K562 (cell line): ENCODE measurements at regions not wholly inside any gene's neighbourhood (a gene's known extent, or its start where the extent isn't known, plus 50 kb on each side); places are given as distances from the start of the nearest gene placed in this dataset.

Experiments
- ATAC-seq: fragments of 200-7000 bp; cut with Tn5 transposase; 3 replicates; pipeline ENCODE4 v1.9.1; 2020; ENCODE audit warnings: moderate library complexity
- BruUV-seq: library from RNA; stranded (reverse); fragments of 400-500 nt; replicated peaks from 2 replicates; lab custom pipeline; 2021; lab: Mats Ljungman, UMichigan
- CTCF ChIA-PET: fragments of 300-600 bp; formaldehyde crosslinking; extraction: SDS; loops from one replicate; lab custom pipeline; 2021; ENCODE audit warnings: low intra/inter-chr PET ratio; lab: Yijun Ruan, JAX
- POLR2A ChIA-PET: fragments of 300-600, 350-650 bp; sonication (Branson Sonifier 250); formaldehyde crosslinking; extraction: SDS; loops from one replicate; lab custom pipeline; 2021; ENCODE audit warnings: antibody characterized with exemption, inconsistent platforms; lab: Yijun Ruan, JAX
- DNase-seq, 4 experiments: peaks; one replicate each; pipeline versions ENCODE4 v3.0.0 to v3.0.0-alpha.2; 2011 to 2018; ENCODE audit warnings: low spot score in 3 of 4, mixed read lengths in 3 of 4; ENCODE audit errors: extremely low read depth in 1 of 4
- FAIRE-seq: peaks from 2 replicates; lab custom pipeline; 2011; peaks lifted over from hg19 to GRCh38; lab: Jason Lieb, UNC
- H2AFZ ChIP-seq: 2 replicates; pipeline ENCODE4 v1.6.0; 2011; ENCODE audit warnings: low read depth, low read length, control low read depth, inconsistent platforms
- H3K27ac ChIP-seq: fragments of 200-600 bp; 3 replicates; pipeline ENCODE4 v1.8.0; 2011; ENCODE audit warnings: low read depth, mild to moderate bottlenecking, control low read depth, inconsistent platforms, low read length, moderate library complexity, mixed read lengths; ENCODE audit errors: extremely low read depth
- H3K27me3 ChIP-seq, 2 experiments: fragments of 300-600 bp in 1 of 2; 2 replicates in 1 of 2; 3 replicates in 1 of 2; pipeline versions ENCODE4 v1.6.0 to v1.8.0; 2011; ENCODE audit warnings: inconsistent platforms in 2 of 2, low read length in 2 of 2, mild to moderate bottlenecking in 1 of 2, mixed read lengths in 1 of 2, moderate library complexity in 1 of 2; ENCODE audit not compliant: control insufficient read depth in 2 of 2, insufficient read depth in 2 of 2
- H3K36me3 ChIP-seq: fragments of 300-600 bp; 3 replicates; pipeline ENCODE4 v1.8.0; 2011; ENCODE audit warnings: mild to moderate bottlenecking, low read length, inconsistent platforms; ENCODE audit not compliant: control insufficient read depth, insufficient read depth
- H3K4me1 ChIP-seq, 2 experiments: fragments of 200-600 bp in 1 of 2; replicated peaks in 1 of 2; 2 replicates in 1 of 2; 3 replicates in 1 of 2; pipeline versions ENCODE4 v1.5.1 to v1.8.0; 2011; ENCODE audit warnings: inconsistent platforms in 2 of 2, low read length in 2 of 2, mild to moderate bottlenecking in 1 of 2, mixed read lengths in 1 of 2, moderate library complexity in 1 of 2; ENCODE audit not compliant: control insufficient read depth in 2 of 2, insufficient read depth in 2 of 2
- H3K4me2 ChIP-seq: 2 replicates; pipeline ENCODE4 v1.6.1; 2011; ENCODE audit warnings: low read length, control low read depth, inconsistent platforms, mixed read lengths; ENCODE audit not compliant: insufficient read depth
- H3K4me3 ChIP-seq: fragments of 200-600 bp; sonication (generic), shearing (Covaris generic); 2 replicates; pipeline ENCODE4 v1.5.1; 2016; ENCODE audit warnings: control low read depth, inconsistent platforms
- H3K79me2 ChIP-seq: fragments of 200-600 bp; 3 replicates; pipeline ENCODE4 v1.8.0; 2011; ENCODE audit warnings: low read length, inconsistent platforms; ENCODE audit not compliant: control insufficient read depth, insufficient read depth
- H3K9ac ChIP-seq, 2 experiments: 2 replicates each; pipeline versions ENCODE4 v1.6.0 to v1.6.1; 2011; ENCODE audit warnings: low read depth in 2 of 2, low read length in 2 of 2, control low read depth in 1 of 2, inconsistent platforms in 1 of 2, mild to moderate bottlenecking in 1 of 2, mixed read lengths in 1 of 2; ENCODE audit not compliant: insufficient read depth in 1 of 2
- H3K9me1 ChIP-seq: one replicate; pipeline ENCODE4 v1.6.0; 2011; ENCODE audit warnings: inconsistent platforms, mild to moderate bottlenecking, low read length, moderate library complexity; ENCODE audit not compliant: control insufficient read depth, insufficient read depth
- H3K9me3 ChIP-seq: replicated peaks from 2 replicates; pipeline ENCODE4 v1.5.1; 2011; ENCODE audit warnings: low read depth, low read length, inconsistent platforms; ENCODE audit not compliant: control insufficient read depth, insufficient read depth
- H4K20me1 ChIP-seq: replicated peaks from 2 replicates; pipeline ENCODE4 v1.6.1; 2011; ENCODE audit warnings: low read length, inconsistent platforms, mixed read lengths; ENCODE audit not compliant: control insufficient read depth, insufficient read depth
- CBX1 ChIP-seq: sonication (generic); IDR thresholded peaks from 2 replicates; pipeline ENCODE4 v1.6.1; 2016; ENCODE audit warnings: antibody characterized with exemption, low read depth, mild to moderate bottlenecking
- E2F8 ChIP-seq: fragments of 450-650 bp; IDR thresholded peaks from 2 replicates; pipeline ENCODE4 v1.7.1; 2018; ENCODE audit warnings: mild to moderate bottlenecking, low read depth; ENCODE audit not compliant: partially characterized antibody
- NR2C1 ChIP-seq, 2 experiments: fragments of 450-650 bp; IDR thresholded peaks; 2 replicates each; pipeline ENCODE4 v1.6.1; 2017; ENCODE audit warnings: mild to moderate bottlenecking in 2 of 2, antibody characterized with exemption in 1 of 2, inconsistent platforms in 1 of 2, missing compliant biosample characterization in 1 of 2, missing genetic modification characterization in 1 of 2
- PBX2 ChIP-seq, 2 experiments: IDR thresholded peaks in 1 of 2; conservative IDR thresholded peaks in 1 of 2; 2 replicates each; pipeline ENCODE4 v1.6.1; 2016; ENCODE audit warnings: low read depth in 2 of 2, mild to moderate bottlenecking in 1 of 2, missing compliant biosample characterization in 1 of 2, missing genetic modification characterization in 1 of 2, moderate library complexity in 1 of 2
- POLR2B ChIP-seq: fragments of 450-650 bp; IDR thresholded peaks from 2 replicates; pipeline ENCODE4 v1.6.1; 2018; ENCODE audit warnings: low read depth; ENCODE audit not compliant: partially characterized antibody
- RBFOX2 ChIP-seq: fragments of 200-400 bp; formaldehyde crosslinking; IDR thresholded peaks from 2 replicates; pipeline ENCODE4 v1.6.1; 2017; ENCODE audit warnings: low read depth, mild to moderate bottlenecking, low read length, moderate library complexity
- SNRNP70 ChIP-seq: fragments of 200-400 bp; formaldehyde crosslinking; optimal IDR thresholded peaks from 2 replicates; pipeline ENCODE3; 2017; ENCODE audit warnings: low read depth, low read length
- U2AF2 ChIP-seq: fragments of 200-400 bp; formaldehyde crosslinking; optimal IDR thresholded peaks from 2 replicates; pipeline ENCODE3; 2017; ENCODE audit warnings: low read depth, mild to moderate bottlenecking, low read length
- ZNF197 ChIP-seq: fragments of 200-800 bp; sonication (Bioruptor generic); IDR thresholded peaks from 2 replicates; pipeline ENCODE4 v1.6.1; 2016; ENCODE audit warnings: low read depth, missing genetic modification characterization, missing compliant biosample characterization
- ZNF586 ChIP-seq: fragments of 450-650 bp; formaldehyde crosslinking; conservative IDR thresholded peaks from 2 replicates; pipeline ENCODE4 v1.4.0; 2020; ENCODE audit warnings: mild to moderate bottlenecking, moderate library complexity
- WGBS: fragments of 100-300 bp; shearing (Covaris generic); methylation state at CpG from one replicate; pipeline ENCODE4 v1.1.6; 2016; ENCODE audit warnings: low coverage, mixed read lengths; ENCODE audit not compliant: insufficient coverage; ENCODE audit errors: missing lambda C conversion rate; 5-methylcytosine and 5-hydroxymethylcytosine counted together
- in situ Hi-C: fragments of 300-500 bp; cut with MboI; formaldehyde crosslinking; loops from 4 replicates; pipeline ENCODE4 v1.15.0; 2018; ENCODE audit warnings: inconsistent platforms, mixed read lengths
- intact Hi-C: fragments of 100-400 bp; cut with micrococcal nuclease; formaldehyde crosslinking; loops from 2 replicates; pipeline ENCODE4 v1.14.2; 2022

- BruUV-seq = no TSS peak
- ATAC-seq (no peak), FAIRE-seq (no peak), DNase-seq (no peak)
- Histone ChIP-seq H3K27me3 (no peaks in the 10 kb centered on the region), H2AFZ (no peak overlapping the region), H3K9ac (no peak overlapping the region), H4K20me1 (no peaks in the 10 kb centered on the region), H3K9me1 (no peaks in the 10 kb centered on the region), H3K36me3 (no peaks in the 10 kb centered on the region), H3K4me3 (no peak overlapping the region), H3K9me3 (no peaks in the 10 kb centered on the region), H3K4me1 (peaks cover 9 to 25% of the 10 kb centered on the region in 2 experiments), H3K79me2 (no peaks in the 10 kb centered on the region), H3K4me2 (no peak overlapping the region), H3K27ac (no peak overlapping the region)
- intact Hi-C loops = loop anchor here (5.0 kb wide), 2 partner anchors 96 to 144 kb away; no protein-coding TSS in a partner anchor
- in situ Hi-C loops = no loop called here
- 56% methylated on average over 6 of the region's 6 CpGs for WGBS
- POLR2A ChIA-PET = interaction anchor here (0.6 kb wide), 1 partner anchor 20 kb away, joined by 3 read pairs; no protein-coding TSS in a partner anchor
- CTCF ChIA-PET = no interaction called here
- no peak for TF ChIP-seq SNRNP70
These were observed 250.5 kb upstream of the POGK start for GRCh38 chr1:166588741-166589140.

- Histone ChIP-seq H3K27ac (no peak overlapping the region), H3K4me1 (peaks cover 0 to 13% of the 10 kb centered on the region in 2 experiments; a peak in 4 of 5 replicates), H3K36me3 (no peaks in the 10 kb centered on the region), H2AFZ (peak overlapping the region; percentile 12; the same call in 1 of the 2 replicates), H3K27me3 (no peaks in the 10 kb centered on the region), H3K4me2 (no peak overlapping the region), H4K20me1 (no peaks in the 10 kb centered on the region), H3K4me3 (no peak overlapping the region), H3K9ac (no peak overlapping the region), H3K79me2 (no peaks in the 10 kb centered on the region), H3K9me3 (no peaks in the 10 kb centered on the region), H3K9me1 (no peaks in the 10 kb centered on the region)
- no peak for FAIRE-seq
- ChIA-PET POLR2A (interaction anchor here (0.6 to 0.8 kb wide), 3 partner anchors 9 to 266 kb away, joined by 3 to 4 read pairs (median 3); no protein-coding TSS in a partner anchor), CTCF (no interaction called here)
- in situ Hi-C loops = no loop called here
- intact Hi-C loops = no loop called here
- WGBS = 75% methylated on average over 2 of the region's 2 CpGs
- no peak for ATAC-seq
- no peak for DNase-seq
- BruUV-seq = no TSS peak
- TF ChIP-seq ZNF197 (CRISPR knock-in tag) = no peak
- TF ChIP-seq POLR2B = no peak
- TF ChIP-seq E2F8 = no peak
- TF ChIP-seq CBX1 = no peak
- TF ChIP-seq RBFOX2 = no peak
- TF ChIP-seq PBX2 (CRISPR knock-in tag; IDR thresholded peaks at IDR 0.05; ENCODE audit: low read depth) = no peak
- no peak for TF ChIP-seq PBX2 (tag; conservative IDR thresholded peaks at IDR 0.05; ENCODE audit: low read depth)
- TF ChIP-seq NR2C1 (IDR thresholded peaks at IDR 0.05) = no peak
- no peak for TF ChIP-seq NR2C1 (tag; IDR thresholded peaks at IDR 0.05)
- no peak for TF ChIP-seq U2AF2
- TF ChIP-seq ZNF586 (CRISPR knock-in tag) = no peak
These were observed 249.1 kb upstream of the POGK start for GRCh38 chr1:166590161-166590560.
